IMR-90 (cell line): ENCODE measurements at regions not wholly inside any gene's neighbourhood (a gene's known extent, or its start where the extent isn't known, plus 50 kb on each side); places are given as distances from the start of the nearest gene placed in this dataset.

Experiments
- ATAC-seq: fragments of 200-7000 bp; cut with Tn5 transposase; 2 replicates; pipeline ENCODE4 v1.9.1; 2020; ENCODE audit warnings: low read depth, mild to moderate bottlenecking, moderate library complexity
- BruUV-seq: library from RNA; stranded (reverse); fragments of 400-500 nt; replicated peaks from 2 replicates; lab custom pipeline; 2021; lab: Mats Ljungman, UMichigan
- CTCF ChIA-PET: fragments of 300-600 bp; formaldehyde crosslinking; extraction: SDS; loops from one replicate; lab custom pipeline; 2021; ENCODE audit warnings: antibody characterized with exemption; lab: Yijun Ruan, JAX
- POLR2A ChIA-PET: fragments of 300-600 bp; sonication (Branson Sonifier 250); formaldehyde crosslinking; loops from one replicate; lab custom pipeline; 2022; ENCODE audit warnings: antibody characterized with exemption; ENCODE audit not compliant: unreplicated experiment; lab: Charles Lee
- DNase-seq: peaks from one replicate; pipeline ENCODE4 v3.0.0; 2013
- H2AFZ ChIP-seq: replicated peaks from 2 replicates; pipeline ENCODE3; 2013; ENCODE audit warnings: low read length, mild to moderate bottlenecking; ENCODE audit not compliant: poor library complexity
- H2AK5ac ChIP-seq: 2 replicates; pipeline ENCODE4 v1.6.1; 2013; ENCODE audit warnings: low read depth, low read length, inconsistent platforms
- H2AK9ac ChIP-seq: replicated peaks from 2 replicates; pipeline ENCODE3; 2013; ENCODE audit warnings: mild to moderate bottlenecking, low read depth, low read length, moderate library complexity; ENCODE audit not compliant: poor library complexity
- H2BK120ac ChIP-seq: 2 replicates; pipeline ENCODE4 v1.6.1; 2013; ENCODE audit warnings: low read depth, low read length, inconsistent platforms
- H2BK15ac ChIP-seq: 3 replicates; pipeline ENCODE4 v1.6.1; 2013; ENCODE audit warnings: low read depth, low read length, inconsistent platforms
- H2BK20ac ChIP-seq: 2 replicates; pipeline ENCODE4 v1.6.1; 2013; ENCODE audit warnings: low read depth, mild to moderate bottlenecking, inconsistent platforms, low read length, moderate library complexity
- H2BK5ac ChIP-seq: 2 replicates; pipeline ENCODE4 v1.6.1; 2013; ENCODE audit warnings: mild to moderate bottlenecking, low read depth, low read length, inconsistent platforms; ENCODE audit not compliant: poor library complexity, severe bottlenecking
- H3K14ac ChIP-seq: replicated peaks from 2 replicates; pipeline ENCODE4 v1.6.1; 2013; ENCODE audit warnings: low read depth, low read length, inconsistent platforms
- H3K18ac ChIP-seq: 2 replicates; pipeline ENCODE4 v1.6.1; 2013; ENCODE audit warnings: low read depth, low read length, control low read depth
- H3K23ac ChIP-seq: 2 replicates; pipeline ENCODE4 v1.6.1; 2013; ENCODE audit warnings: low read depth, low read length, inconsistent platforms
- H3K27ac ChIP-seq: 2 replicates; pipeline ENCODE4 v1.5.1; 2013; ENCODE audit warnings: mild to moderate bottlenecking, control low read depth, low read length; ENCODE audit not compliant: insufficient read depth
- H3K27me3 ChIP-seq: 2 replicates; pipeline ENCODE4 v1.6.1; 2013; ENCODE audit warnings: low read length; ENCODE audit not compliant: control insufficient read depth, insufficient read depth
- H3K36me3 ChIP-seq: 2 replicates; pipeline ENCODE4 v1.6.1; 2013; ENCODE audit warnings: low read length, mixed read lengths; ENCODE audit not compliant: control insufficient read depth, insufficient read depth
- H3K4ac ChIP-seq: 2 replicates; pipeline ENCODE4 v1.6.1; 2013; ENCODE audit warnings: low read depth, low read length, inconsistent platforms
- H3K4me1 ChIP-seq: 2 replicates; pipeline ENCODE4 v1.6.1; 2013; ENCODE audit warnings: low read length, mixed read lengths; ENCODE audit not compliant: control insufficient read depth, insufficient read depth
- H3K4me2 ChIP-seq: 2 replicates; pipeline ENCODE4 v1.6.1; 2013; ENCODE audit warnings: low read depth, mild to moderate bottlenecking, control low read depth, low read length, moderate library complexity
- H3K4me3 ChIP-seq: 2 replicates; pipeline ENCODE4 v1.5.1; 2013; ENCODE audit warnings: low read depth, mild to moderate bottlenecking, control low read depth, low read length, moderate library complexity; ENCODE audit not compliant: insufficient read depth
- H3K56ac ChIP-seq: 2 replicates; pipeline ENCODE4 v1.6.1; 2013; ENCODE audit warnings: low read length, inconsistent platforms; ENCODE audit not compliant: insufficient read depth; ENCODE audit errors: extremely low read depth
- H3K79me1 ChIP-seq, 2 experiments: 2 replicates each; pipeline ENCODE4 v1.6.1; 2013; ENCODE audit warnings: low read length in 2 of 2, inconsistent platforms in 1 of 2, low read depth in 1 of 2
- H3K9ac ChIP-seq: 2 replicates; pipeline ENCODE4 v1.6.1; 2013; ENCODE audit warnings: low read depth, low read length, control low read depth
- H3K9me1 ChIP-seq: 2 replicates; pipeline ENCODE4 v1.6.1; 2013; ENCODE audit warnings: low read length, inconsistent platforms; ENCODE audit not compliant: insufficient read depth
- H3K9me3 ChIP-seq: 2 replicates; pipeline ENCODE4 v1.6.1; 2013; ENCODE audit warnings: low read length; ENCODE audit not compliant: control insufficient read depth, insufficient read depth
- H4K20me1 ChIP-seq: 2 replicates; pipeline ENCODE4 v1.6.1; 2013; ENCODE audit warnings: low read length, inconsistent platforms; ENCODE audit not compliant: insufficient read depth
- H4K5ac ChIP-seq: 2 replicates; pipeline ENCODE4 v1.6.1; 2013; ENCODE audit warnings: mild to moderate bottlenecking, low read depth, low read length, control low read depth
- H4K8ac ChIP-seq, 2 experiments: 2 replicates each; pipeline ENCODE4 v1.6.1; 2013; ENCODE audit warnings: low read depth in 2 of 2, low read length in 2 of 2, control low read depth in 1 of 2, inconsistent platforms in 1 of 2
- H4K91ac ChIP-seq: 2 replicates; pipeline ENCODE4 v1.6.1; 2013; ENCODE audit warnings: low read depth, low read length, inconsistent platforms; ENCODE audit not compliant: insufficient read depth
- CEBPB ChIP-seq: IDR thresholded peaks from 2 replicates; pipeline ENCODE4 v1.6.1; 2012; ENCODE audit warnings: low read depth, low read length, improper control_type of control experiment
- CHD1 ChIP-seq: IDR thresholded peaks from 2 replicates; pipeline ENCODE4 v1.6.1; 2012; ENCODE audit warnings: low read depth, low read length, improper control_type of control experiment
- MAZ ChIP-seq: IDR thresholded peaks from 2 replicates; pipeline ENCODE4 v1.6.1; 2012; ENCODE audit warnings: low read depth, mild to moderate bottlenecking, low read length, improper control_type of control experiment, moderate library complexity, borderline replicate concordance
- POLR2A ChIP-seq: IDR thresholded peaks from 2 replicates; pipeline ENCODE4 v1.6.1; 2012; ENCODE audit warnings: mild to moderate bottlenecking, low read depth, low read length
- RAD21 ChIP-seq: IDR thresholded peaks from 2 replicates; pipeline ENCODE4 v1.6.1; 2012; ENCODE audit warnings: low read length, improper control_type of control experiment
- RCOR1 ChIP-seq: IDR thresholded peaks from 2 replicates; pipeline ENCODE4 v1.6.1; 2012; ENCODE audit warnings: mild to moderate bottlenecking, low read length, improper control_type of control experiment; ENCODE audit not compliant: insufficient replicate concordance
- RFX5 ChIP-seq: IDR thresholded peaks from 2 replicates; pipeline ENCODE4 v1.8.0; 2012; ENCODE audit warnings: low read depth, mild to moderate bottlenecking, low read length, moderate library complexity
- SMC3 ChIP-seq: fragments of 150-350 bp; IDR thresholded peaks from 2 replicates; pipeline ENCODE4 v1.6.1; 2016; ENCODE audit warnings: low read depth, mild to moderate bottlenecking, antibody characterized with exemption, low read length, moderate library complexity
- dilution Hi-C: fragments of 300-500 bp; cut with HindIII; formaldehyde crosslinking; loops from one replicate; pipeline ENCODE4 v1.14.3; 2018; ENCODE audit warnings: low sequenced_read_pairs; ENCODE audit not compliant: unreplicated experiment
- in situ Hi-C: fragments of 300-500 bp; cut with MboI; formaldehyde crosslinking; loops from 3 replicates; pipeline ENCODE4 v1.14.3; 2019; ENCODE audit warnings: low sequenced_read_pairs, inconsistent platforms, mixed read lengths
- intact Hi-C: fragments of 100-400 bp; cut with micrococcal nuclease; formaldehyde crosslinking; loops from 2 replicates; pipeline ENCODE4 v1.10.0; 2022
- TF ChIP-seq, protein P1 (sequence below): fragments of 150-350 bp; IDR thresholded peaks from 2 replicates; pipeline ENCODE4 v1.6.1; 2016; ENCODE audit warnings: low read depth, mild to moderate bottlenecking, low read length, moderate library complexity, borderline replicate concordance
- TF ChIP-seq, protein P2 (sequence below): conservative IDR thresholded peaks from 2 replicates; pipeline ENCODE4 v1.5.1; 2012; ENCODE audit warnings: mild to moderate bottlenecking, low read depth, low read length, improper control_type of control experiment

DNA sequence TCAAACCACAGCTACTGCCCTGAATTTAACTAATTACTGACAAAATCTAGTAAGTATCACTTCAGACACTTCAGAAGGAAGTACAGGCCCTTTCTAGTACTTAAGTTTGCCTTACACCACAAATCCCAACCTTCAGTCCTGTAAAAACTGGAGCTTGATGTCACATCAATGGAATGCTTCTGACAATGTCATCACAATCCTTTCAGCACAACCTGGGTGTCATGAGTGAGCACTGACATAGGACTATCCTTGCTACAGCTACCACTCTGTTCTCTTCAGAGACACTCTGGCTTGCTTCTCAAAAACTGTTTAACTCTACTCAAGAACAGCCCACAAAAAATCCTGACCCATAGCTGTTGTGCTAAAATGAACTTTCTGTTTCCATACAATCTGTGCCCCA is 108.2 kb downstream of the RRM1 start:
- Histone ChIP-seq H3K4me1 (no peaks in the 10 kb centered on the region), H3K18ac (no peak overlapping the region), H3K9me3 (no peaks in the 10 kb centered on the region), H4K8ac (no peak overlapping the region), H3K36me3 (no peaks in the 10 kb centered on the region), H2BK5ac (no peak overlapping the region), H3K79me1 (no peaks in the 10 kb centered on the region), H4K91ac (no peak overlapping the region), H2BK120ac (no peak overlapping the region), H3K27ac (no peak overlapping the region), H3K14ac (no peak overlapping the region), H2AK5ac (no peak overlapping the region), H2BK20ac (no peak overlapping the region), H3K23ac (no peak overlapping the region), H3K4me2 (no peak overlapping the region), H3K27me3 (no peaks in the 10 kb centered on the region), H3K9ac (no peak overlapping the region), H3K4me3 (no peak overlapping the region), H2BK15ac (no peak overlapping the region), H3K9me1 (no peaks in the 10 kb centered on the region), H3K56ac (no peak overlapping the region), H2AFZ (no peak overlapping the region), H3K4ac (no peak overlapping the region), H4K5ac (no peak overlapping the region), H4K20me1 (no peaks in the 10 kb centered on the region), H2AK9ac (no peak overlapping the region)
- dilution Hi-C loops (no loop called here), in situ Hi-C loops (no loop called here), intact Hi-C loops (no loop called here)
- ATAC-seq (no peak), DNase-seq (no peak)
- POLR2A ChIA-PET = no interaction called here
- BruUV-seq = no TSS peak
- CTCF ChIA-PET = interaction anchor here (1.5 to 1.8 kb wide), 2 partner anchors 15 to 16 kb away, joined by 3 to 9 read pairs; no protein-coding TSS in a partner anchor
- TF ChIP-seq, protein P1, sequence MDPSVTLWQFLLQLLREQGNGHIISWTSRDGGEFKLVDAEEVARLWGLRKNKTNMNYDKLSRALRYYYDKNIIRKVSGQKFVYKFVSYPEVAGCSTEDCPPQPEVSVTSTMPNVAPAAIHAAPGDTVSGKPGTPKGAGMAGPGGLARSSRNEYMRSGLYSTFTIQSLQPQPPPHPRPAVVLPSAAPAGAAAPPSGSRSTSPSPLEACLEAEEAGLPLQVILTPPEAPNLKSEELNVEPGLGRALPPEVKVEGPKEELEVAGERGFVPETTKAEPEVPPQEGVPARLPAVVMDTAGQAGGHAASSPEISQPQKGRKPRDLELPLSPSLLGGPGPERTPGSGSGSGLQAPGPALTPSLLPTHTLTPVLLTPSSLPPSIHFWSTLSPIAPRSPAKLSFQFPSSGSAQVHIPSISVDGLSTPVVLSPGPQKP = no peak
- TF ChIP-seq CHD1 (no peak), POLR2A (no peak), RCOR1 (no peak), CEBPB (no peak), MAZ (no peak), SMC3 (no peak), RFX5 (no peak), RAD21 (no peak)
- TF ChIP-seq, protein P2, sequence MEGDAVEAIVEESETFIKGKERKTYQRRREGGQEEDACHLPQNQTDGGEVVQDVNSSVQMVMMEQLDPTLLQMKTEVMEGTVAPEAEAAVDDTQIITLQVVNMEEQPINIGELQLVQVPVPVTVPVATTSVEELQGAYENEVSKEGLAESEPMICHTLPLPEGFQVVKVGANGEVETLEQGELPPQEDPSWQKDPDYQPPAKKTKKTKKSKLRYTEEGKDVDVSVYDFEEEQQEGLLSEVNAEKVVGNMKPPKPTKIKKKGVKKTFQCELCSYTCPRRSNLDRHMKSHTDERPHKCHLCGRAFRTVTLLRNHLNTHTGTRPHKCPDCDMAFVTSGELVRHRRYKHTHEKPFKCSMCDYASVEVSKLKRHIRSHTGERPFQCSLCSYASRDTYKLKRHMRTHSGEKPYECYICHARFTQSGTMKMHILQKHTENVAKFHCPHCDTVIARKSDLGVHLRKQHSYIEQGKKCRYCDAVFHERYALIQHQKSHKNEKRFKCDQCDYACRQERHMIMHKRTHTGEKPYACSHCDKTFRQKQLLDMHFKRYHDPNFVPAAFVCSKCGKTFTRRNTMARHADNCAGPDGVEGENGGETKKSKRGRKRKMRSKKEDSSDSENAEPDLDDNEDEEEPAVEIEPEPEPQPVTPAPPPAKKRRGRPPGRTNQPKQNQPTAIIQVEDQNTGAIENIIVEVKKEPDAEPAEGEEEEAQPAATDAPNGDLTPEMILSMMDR = no peak
